B cell (primary cell): ENCODE measurements at regions not wholly inside any gene's neighbourhood (a gene's known extent, or its start where the extent isn't known, plus 50 kb on each side); places are given as distances from the start of the nearest gene placed in this dataset.

Source experiments
- ATAC-seq: fragments of 200-7000 bp; cut with Tn5 transposase; one replicate; pipeline ENCODE4 v1.10.0; 2021; ENCODE audit warnings: low read depth, mild to moderate bottlenecking, moderate number of reproducible peaks, moderate library complexity
- CTCF ChIA-PET: fragments of 350-600 bp; sonication (Branson Sonifier 250); formaldehyde crosslinking; loops from one replicate; lab custom pipeline; 2021; ENCODE audit warnings: antibody characterized with exemption, inconsistent platforms; lab: Charles Lee
- POLR2A ChIA-PET: fragments of 350-600 bp; sonication (Branson Sonifier 250); formaldehyde crosslinking; loops from one replicate; lab custom pipeline; 2021; ENCODE audit warnings: antibody characterized with exemption; lab: Charles Lee
- DNase-seq: peaks from one replicate; pipeline ENCODE4 v3.0.0; 2013
- H2AFZ ChIP-seq: 2 replicates; pipeline ENCODE4 v1.6.1; 2012; ENCODE audit warnings: mild to moderate bottlenecking, low read depth, low read length; ENCODE audit not compliant: insufficient read depth, poor library complexity, severe bottlenecking
- H3K27ac ChIP-seq, 2 donors: 1 replicate in 1 of 2; 2 replicates in 1 of 2; pipeline ENCODE4 v1.5.1; 2012 to 2013; ENCODE audit warnings: low read length in 2 of 2, mild to moderate bottlenecking in 2 of 2, moderate library complexity in 1 of 2
- H3K27me3 ChIP-seq, 4 experiments: fragments of 200-600 bp in 1 of 4; sonication (generic) in 1 of 4; replicated peaks in 1 of 4; 1 replicate in 2 of 4; 2 replicates in 2 of 4; pipeline versions ENCODE4 v1.6.1 to v1.7.0; 2013 to 2016; ENCODE audit warnings: low read length in 3 of 4, mild to moderate bottlenecking in 2 of 4, mixed read lengths in 1 of 4, moderate library complexity in 1 of 4; ENCODE audit not compliant: insufficient read depth in 4 of 4, control insufficient read depth in 3 of 4; ENCODE audit errors: control extremely low read depth in 1 of 4
- H3K36me3 ChIP-seq, 2 experiments: replicated peaks in 1 of 2; 1 replicate in 1 of 2; 2 replicates in 1 of 2; pipeline versions ENCODE4 v1.6.1 to v1.7.1; 2013; ENCODE audit warnings: low read length in 1 of 2; ENCODE audit not compliant: insufficient read depth in 2 of 2, control insufficient read depth in 1 of 2; ENCODE audit errors: control extremely low read depth in 1 of 2, extremely low read depth in 1 of 2
- H3K4me1 ChIP-seq, 2 donors: fragments of 200-600 bp in 1 of 2; sonication (generic) in 1 of 2; 1 replicate in 1 of 2; 2 replicates in 1 of 2; pipeline versions ENCODE4 v1.5.1 to v1.6.1; 2013 to 2017; ENCODE audit warnings: low read length in 2 of 2; ENCODE audit not compliant: control insufficient read depth in 2 of 2, insufficient read depth in 2 of 2
- H3K4me2 ChIP-seq: replicated peaks from 2 replicates; pipeline ENCODE3; 2012; ENCODE audit warnings: mild to moderate bottlenecking, low read depth, low read length; ENCODE audit not compliant: poor library complexity, severe bottlenecking
- H3K4me3 ChIP-seq, 5 experiments: fragments of 200-600 bp in 1 of 5; sonication (generic) in 1 of 5; 1 replicate in 3 of 5; 2 replicates in 2 of 5; pipeline versions ENCODE4 v1.5.1 to v1.7.0; 2011 to 2016; ENCODE audit warnings: low read length in 4 of 5, mild to moderate bottlenecking in 4 of 5, low read depth in 2 of 5, control low read depth in 1 of 5, moderate library complexity in 1 of 5; ENCODE audit not compliant: insufficient read depth in 1 of 5; ENCODE audit errors: control extremely low read depth in 1 of 5, extremely low read depth in 1 of 5
- H3K79me2 ChIP-seq: fragments of 200-600 bp; sonication (generic); one replicate; pipeline ENCODE4 v1.6.0; 2016; ENCODE audit warnings: low read length; ENCODE audit not compliant: control insufficient read depth, insufficient read depth
- H3K9ac ChIP-seq: fragments of 200-600 bp; sonication (generic); 2 replicates; pipeline ENCODE4 v1.6.1; 2017; ENCODE audit warnings: mild to moderate bottlenecking, low read length, moderate library complexity
- H3K9me3 ChIP-seq, 3 donors: one replicate each; pipeline versions ENCODE4 v1.6.1 to v1.7.1; 2013; ENCODE audit warnings: low read length in 2 of 3; ENCODE audit not compliant: control insufficient read depth in 2 of 3, insufficient read depth in 1 of 3; ENCODE audit errors: control extremely low read depth in 1 of 3
- H4K20me1 ChIP-seq: 2 replicates; pipeline ENCODE4 v1.6.0; 2012; ENCODE audit warnings: mild to moderate bottlenecking, low read length; ENCODE audit not compliant: insufficient read depth, control insufficient read depth, poor library complexity, severe bottlenecking
- H3K27ac Mint-ChIP-seq: one replicate; pipeline ENCODE4 v1.8.0; 2021; ENCODE audit warnings: mixed read lengths
- H3K27me3 Mint-ChIP-seq: one replicate; pipeline ENCODE4 v1.8.0; 2021; ENCODE audit warnings: mixed read lengths
- H3K4me1 Mint-ChIP-seq: one replicate; pipeline ENCODE4 v1.8.0; 2021; ENCODE audit warnings: mixed read lengths
- H3K4me3 Mint-ChIP-seq: one replicate; pipeline ENCODE4 v1.8.0; 2021; ENCODE audit warnings: mixed read lengths
- H3K9me3 Mint-ChIP-seq: one replicate; pipeline ENCODE4 v1.8.0; 2022; ENCODE audit warnings: mixed read lengths; ENCODE audit not compliant: insufficient read depth
- EZH2 ChIP-seq: IDR thresholded peaks from 2 replicates; pipeline ENCODE4 v1.6.1; 2012; ENCODE audit warnings: borderline replicate concordance, low read depth, mild to moderate bottlenecking, moderate library complexity, low read length; ENCODE audit not compliant: insufficient read depth, poor library complexity, severe bottlenecking
- WGBS: methylation state at CpG from one replicate; pipeline ENCODE4 v1.1.5; 2013; ENCODE audit warnings: missing lambda C conversion rate; ENCODE audit not compliant: insufficient coverage; 5-methylcytosine and 5-hydroxymethylcytosine counted together
- intact Hi-C: fragments of 100-400 bp; cut with micrococcal nuclease; formaldehyde crosslinking; loops from one replicate; pipeline ENCODE4 v1.10.0; 2022
- TF ChIP-seq, protein P1 (sequence below): fragments of 200-600 bp; IDR thresholded peaks from one replicate; pipeline ENCODE4 v1.8.0; 2022; ENCODE audit warnings: antibody characterized with exemption, mild to moderate bottlenecking

DNA sequence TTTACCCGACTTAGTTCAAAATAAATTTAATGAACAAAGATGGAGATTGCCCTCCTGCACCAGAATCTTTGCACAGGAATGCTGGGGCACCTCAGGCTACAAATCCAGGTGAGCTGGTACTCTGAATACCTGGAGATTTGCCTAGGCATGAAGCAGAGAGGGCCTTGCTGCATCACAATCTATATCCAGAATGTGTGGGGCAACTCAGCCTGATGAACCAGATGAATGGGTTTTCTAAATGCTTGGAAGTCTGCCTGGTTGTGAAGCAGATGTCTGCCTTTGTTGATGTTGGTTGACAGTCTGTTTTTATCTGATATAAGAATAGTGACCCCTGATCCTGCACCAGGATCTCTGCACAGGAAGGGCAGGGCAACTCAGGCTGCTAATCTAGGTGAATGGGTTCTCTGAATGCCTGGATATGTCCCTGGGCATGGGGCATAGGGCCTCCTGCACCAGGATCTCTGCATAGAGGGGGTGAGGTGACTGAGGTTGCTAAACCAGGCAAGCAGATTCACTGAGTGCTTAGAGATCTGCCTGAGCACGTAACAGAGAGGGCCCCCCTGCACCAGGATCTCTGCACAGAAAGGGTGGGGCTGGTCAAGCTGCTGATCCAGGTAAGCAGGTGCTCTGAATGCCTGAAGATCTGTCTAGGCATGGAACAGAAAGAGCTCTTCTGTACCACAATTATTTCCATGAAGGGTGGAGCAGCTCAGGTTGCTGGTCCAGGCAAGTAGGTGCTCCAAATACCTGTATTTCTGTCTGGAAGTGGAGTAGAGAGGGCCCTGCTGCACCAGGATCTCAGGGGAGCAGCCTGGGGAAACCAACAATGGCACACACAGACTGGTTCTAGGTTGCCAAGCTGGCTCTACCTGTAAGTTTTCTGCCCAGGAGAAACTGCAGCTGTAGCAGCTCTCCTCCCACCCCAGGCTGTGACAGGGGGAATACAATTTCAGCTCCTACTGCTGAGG lies 437.5 kb downstream of the MMUT start:
- Histone ChIP-seq H3K27me3 (no peaks in the 10 kb centered on the region), H3K79me2 (no peaks in the 10 kb centered on the region), H3K27ac (no peak overlapping the region), H3K4me2 (no peak overlapping the region), H3K9me3 (peaks cover 0 to 10% (median 4%) of the 10 kb centered on the region in 3 donors), H2AFZ (no peak overlapping the region), H3K4me3 (no peak overlapping the region), H3K4me1 (no peaks in the 10 kb centered on the region), H4K20me1 (no peaks in the 10 kb centered on the region), H3K9ac (no peak overlapping the region), H3K36me3 (no peaks in the 10 kb centered on the region)
- 83% methylated on average over 1 of the region's 2 CpGs for WGBS
- intact Hi-C loops, result no loop called here
- H3K4me1 Mint-ChIP-seq, result no peaks in the 10 kb centered on the region
- TF ChIP-seq, protein P1, sequence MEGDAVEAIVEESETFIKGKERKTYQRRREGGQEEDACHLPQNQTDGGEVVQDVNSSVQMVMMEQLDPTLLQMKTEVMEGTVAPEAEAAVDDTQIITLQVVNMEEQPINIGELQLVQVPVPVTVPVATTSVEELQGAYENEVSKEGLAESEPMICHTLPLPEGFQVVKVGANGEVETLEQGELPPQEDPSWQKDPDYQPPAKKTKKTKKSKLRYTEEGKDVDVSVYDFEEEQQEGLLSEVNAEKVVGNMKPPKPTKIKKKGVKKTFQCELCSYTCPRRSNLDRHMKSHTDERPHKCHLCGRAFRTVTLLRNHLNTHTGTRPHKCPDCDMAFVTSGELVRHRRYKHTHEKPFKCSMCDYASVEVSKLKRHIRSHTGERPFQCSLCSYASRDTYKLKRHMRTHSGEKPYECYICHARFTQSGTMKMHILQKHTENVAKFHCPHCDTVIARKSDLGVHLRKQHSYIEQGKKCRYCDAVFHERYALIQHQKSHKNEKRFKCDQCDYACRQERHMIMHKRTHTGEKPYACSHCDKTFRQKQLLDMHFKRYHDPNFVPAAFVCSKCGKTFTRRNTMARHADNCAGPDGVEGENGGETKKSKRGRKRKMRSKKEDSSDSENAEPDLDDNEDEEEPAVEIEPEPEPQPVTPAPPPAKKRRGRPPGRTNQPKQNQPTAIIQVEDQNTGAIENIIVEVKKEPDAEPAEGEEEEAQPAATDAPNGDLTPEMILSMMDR, result no peak
- TF ChIP-seq EZH2, result no peak
- H3K4me3 Mint-ChIP-seq, result no peak overlapping the region
- no peak for ATAC-seq
- CTCF ChIA-PET, result no interaction called here
- POLR2A ChIA-PET, result no interaction called here
- no peaks in the 10 kb centered on the region for H3K27me3 Mint-ChIP-seq
- peaks cover 6% of the 10 kb centered on the region for H3K9me3 Mint-ChIP-seq
- no peak overlapping the region for H3K27ac Mint-ChIP-seq
- no peak for DNase-seq

DNA sequence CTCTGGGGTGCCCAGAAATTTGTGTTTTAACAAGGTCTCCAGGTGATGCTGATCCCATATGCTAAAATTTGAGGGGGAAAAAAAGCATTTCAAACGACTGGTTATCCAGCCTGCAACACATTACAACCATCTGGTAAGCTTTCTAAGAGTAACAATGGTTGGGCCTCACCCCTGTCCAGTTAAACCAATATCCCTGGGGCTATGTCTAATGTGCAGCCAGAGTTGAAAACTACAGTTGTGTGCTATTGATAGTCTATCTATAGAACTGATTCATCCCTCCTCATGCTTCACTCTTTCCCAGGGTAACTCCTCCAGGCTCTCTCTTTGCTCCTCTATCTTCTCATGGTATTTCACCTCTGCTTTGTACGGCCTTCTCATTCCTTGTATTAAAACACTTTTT lies 458.3 kb downstream of the MMUT start:
- H3K27me3 ChIP-seq, result no peaks in the 10 kb centered on the region
- no peak overlapping the region for H2AFZ ChIP-seq
- H3K4me3 ChIP-seq, result no peak overlapping the region
- no peaks in the 10 kb centered on the region for H3K36me3 ChIP-seq
- DNase-seq (no peak), ATAC-seq (no peak)
- H3K27ac Mint-ChIP-seq, result no peak overlapping the region
- no peak overlapping the region for H3K4me2 ChIP-seq
- CTCF ChIA-PET, result no interaction called here
- no peak overlapping the region for H3K27ac ChIP-seq
- H3K9ac ChIP-seq, result no peak overlapping the region
- H3K79me2 ChIP-seq, result no peaks in the 10 kb centered on the region
- H3K9me3 ChIP-seq, result no peaks in the 10 kb centered on the region
- 100% methylated on average over 1 of the region's 2 CpGs for WGBS
- peaks cover 2% of the 10 kb centered on the region for H3K9me3 Mint-ChIP-seq
- no peaks in the 10 kb centered on the region for H4K20me1 ChIP-seq
- POLR2A ChIA-PET, result no interaction called here
- no peaks in the 10 kb centered on the region for H3K27me3 Mint-ChIP-seq
- TF ChIP-seq, protein P1, result no peak
- TF ChIP-seq EZH2, result no peak
- intact Hi-C loops, result no loop called here
- no peaks in the 10 kb centered on the region for H3K4me1 ChIP-seq
- H3K4me1 Mint-ChIP-seq, result no peaks in the 10 kb centered on the region
- H3K4me3 Mint-ChIP-seq, result no peak overlapping the region
